Right lobe of liver (tissue), 6 donors: ENCODE measurements at regions not wholly inside any gene's neighbourhood (a gene's known extent, or its start where the extent isn't known, plus 50 kb on each side); places are given as distances from the start of the nearest gene placed in this dataset.
"Not testable (repeated sequence)": the region's sequence is repeated elsewhere in the genome, so short reads cannot be mapped to it uniquely, and the experiment has no call there.

Experiments used
- ATAC-seq, 4 donors: fragments of 200-7000 bp; cut with Tn5 transposase; one replicate each; pipeline ENCODE4 v1.9.1; 2020; ENCODE audit warnings: mild to moderate bottlenecking in 4 of 4, moderate library complexity in 4 of 4
- DNase-seq, 3 donors: peaks; one replicate each; pipeline ENCODE4 v3.0.0-alpha.2; 2020
- H3K27ac ChIP-seq, 3 donors: fragments of 200-600 bp; one replicate each; pipeline ENCODE4 v1.8.0; 2022
- H3K27me3 ChIP-seq, 2 donors: fragments of 200-600 bp; one replicate each; pipeline ENCODE4 v1.8.0; 2022
- H3K36me3 ChIP-seq, 4 donors: fragments of 200-600 bp; sonication (generic) in 1 of 4; one replicate each; pipeline versions ENCODE4 v1.5.1 to v1.8.0; 2017 to 2022; ENCODE audit warnings: control low read depth in 1 of 4
- H3K4me1 ChIP-seq, 4 donors: fragments of 200-600 bp; sonication (generic) in 1 of 4; one replicate each; pipeline versions ENCODE4 v1.5.1 to v1.8.0; 2017 to 2022; ENCODE audit warnings: control low read depth in 1 of 4
- H3K4me3 ChIP-seq, 3 donors: fragments of 200-600 bp; one replicate each; pipeline ENCODE4 v1.8.0; 2022
- H3K9me3 ChIP-seq, 4 donors: fragments of 200-600 bp; sonication (generic) in 1 of 4; one replicate each; pipeline versions ENCODE4 v1.5.1 to v1.8.0; 2017 to 2022; ENCODE audit warnings: control low read depth in 1 of 4
- WGBS: methylation state at CpG from one replicate; pipeline ENCODE4 v1.1.6; 2018; ENCODE audit warnings: low coverage, low lambda C conversion rate; ENCODE audit not compliant: insufficient coverage; ENCODE audit errors: missing lambda C conversion rate; 5-methylcytosine and 5-hydroxymethylcytosine counted together
- intact Hi-C, 2 donors: fragments of 100-400 bp; cut with DNase I; formaldehyde crosslinking; loops; one replicate each; pipeline versions ENCODE4 v1.11.2 to v1.14.1; 2022
- donor health status: DM: no; HTN: yes; CAD: no.
- donor health status: DM: no; HTN: no; CAD: no.
- donor health status: DM: no; HTN: no; CAD: no.
- donor health status: DM: no; HTN: yes; CAD: no.
- donor health status: DM: no; HTN: yes; CAD: no.

- H3K9me3 ChIP-seq, H3K4me3 ChIP-seq, H3K27me3 ChIP-seq, DNase-seq, ATAC-seq, H3K4me1 ChIP-seq, H3K27ac ChIP-seq, H3K36me3 ChIP-seq, intact Hi-C loops: not testable (repeated sequence)
- WGBS = no CpG with 5 or more reads among the region's 5 CpGs
Measured at GRCh38 chr9:38978734-38979133, 258.8 kb upstream of the FAM240B start.

- intact Hi-C loops, H3K36me3 ChIP-seq, H3K27ac ChIP-seq, DNase-seq, H3K27me3 ChIP-seq, H3K4me3 ChIP-seq, H3K9me3 ChIP-seq, H3K4me1 ChIP-seq: not testable (repeated sequence)
- 39% methylated on average over 3 of the region's 5 CpGs for WGBS
- peak in 2 of 4 donors; percentile 5 to 8 for ATAC-seq
Measured at GRCh38 chr9:38969480-38969879, 249.5 kb upstream of the FAM240B start.

GRCh38 chr9:38968651-38969374 is 248.9 kb upstream of the FAM240B start:
- H3K4me1 ChIP-seq, DNase-seq, H3K27ac ChIP-seq, H3K4me3 ChIP-seq, H3K9me3 ChIP-seq, H3K27me3 ChIP-seq, H3K36me3 ChIP-seq, intact Hi-C loops: not testable (repeated sequence)
- peak; percentile 95 to 98 (median 98) for ATAC-seq
- WGBS = no CpG with 5 or more reads among the region's 10 CpGs

- H3K27ac ChIP-seq, ATAC-seq, H3K36me3 ChIP-seq, H3K4me3 ChIP-seq, H3K27me3 ChIP-seq, intact Hi-C loops, H3K4me1 ChIP-seq, H3K9me3 ChIP-seq, DNase-seq: not testable (repeated sequence)
- WGBS = no CpG with 5 or more reads among the region's 6 CpGs
Measured at GRCh38 chr9:38967866-38968265, 247.9 kb upstream of the FAM240B start.

GRCh38 chr9:38967285-38967684 is 247.4 kb upstream of the FAM240B start:
- H3K36me3 ChIP-seq, H3K27ac ChIP-seq, H3K4me3 ChIP-seq, DNase-seq, H3K9me3 ChIP-seq, H3K27me3 ChIP-seq, ATAC-seq, H3K4me1 ChIP-seq, intact Hi-C loops: not testable (repeated sequence)
- 88% methylated on average over 1 of the region's 3 CpGs for WGBS

GRCh38 chr9:38959812-38960211 is 239.9 kb upstream of the FAM240B start:
- H3K4me3 ChIP-seq, intact Hi-C loops, H3K36me3 ChIP-seq, H3K27ac ChIP-seq, DNase-seq, H3K27me3 ChIP-seq, H3K4me1 ChIP-seq, H3K9me3 ChIP-seq: not testable (repeated sequence)
- ATAC-seq = peak in 1 of 4 donors; percentile 47
- no CpG with 5 or more reads among the region's 4 CpGs for WGBS

- DNase-seq, H3K4me1 ChIP-seq, H3K4me3 ChIP-seq, H3K27ac ChIP-seq, H3K36me3 ChIP-seq, ATAC-seq, intact Hi-C loops, H3K27me3 ChIP-seq, H3K9me3 ChIP-seq: not testable (repeated sequence)
- 65% methylated on average over 4 of the region's 4 CpGs for WGBS
Measured at GRCh38 chr9:38955837-38956236, 235.9 kb upstream of the FAM240B start.

- ATAC-seq, H3K27ac ChIP-seq, intact Hi-C loops, H3K27me3 ChIP-seq, H3K4me1 ChIP-seq, H3K9me3 ChIP-seq, H3K36me3 ChIP-seq, H3K4me3 ChIP-seq, DNase-seq: not testable (repeated sequence)
- WGBS = 55% methylated on average over 2 of the region's 8 CpGs
Measured at GRCh38 chr9:38952715-38953341, 232.9 kb upstream of the FAM240B start.

- ATAC-seq, intact Hi-C loops: not testable (repeated sequence)
- WGBS = no CpG with 5 or more reads among the region's 8 CpGs
Measured at GRCh38 chr9:38945929-38946570, 226.1 kb upstream of the FAM240B start.

GRCh38 chr9:38944881-38945449 is 225.0 kb upstream of the FAM240B start:
- H3K4me3 ChIP-seq, H3K4me1 ChIP-seq, H3K27ac ChIP-seq, intact Hi-C loops, H3K27me3 ChIP-seq, DNase-seq, H3K9me3 ChIP-seq, H3K36me3 ChIP-seq: not testable (repeated sequence)
- no CpG with 5 or more reads among the region's 4 CpGs for WGBS
- peak in 3 of 4 donors; percentile 20 to 75 (median 66) for ATAC-seq

More at GRCh38 chr9:38945929-38946570, 226.1 kb upstream of the FAM240B start:
- not testable (repeated sequence) for H3K27me3 ChIP-seq, H3K4me1 ChIP-seq, DNase-seq, H3K9me3 ChIP-seq, H3K27ac ChIP-seq, H3K4me3 ChIP-seq, H3K36me3 ChIP-seq

GRCh38 chr9:38940501-38940900 is 220.6 kb upstream of the FAM240B start:
- ATAC-seq, H3K27me3 ChIP-seq, H3K4me3 ChIP-seq, H3K27ac ChIP-seq, DNase-seq, intact Hi-C loops, H3K36me3 ChIP-seq, H3K9me3 ChIP-seq, H3K4me1 ChIP-seq: not testable (repeated sequence)
- no CpG with 5 or more reads among the region's 9 CpGs for WGBS
